ENCODE measurements at regions not wholly inside any gene's neighbourhood (a gene's known extent, or its start where the extent isn't known, plus 50 kb on each side); places are given as distances from the start of the nearest gene placed in this dataset.

GRCh38 chr15:72983801-72984545 lies 68.3 kb upstream of the NEO1 start:
- no TSS peak for BruUV-seq (replicated peaks)
- CTCF ChIA-PET: no interaction called here

GRCh38 chr15:72982714-72983113 lies 69.5 kb upstream of the NEO1 start:
- H3K36me3 ChIP-seq (ENCODE audit: insufficient read depth, low read length, poor library complexity, severe bottlenecking): no peaks in the 10 kb centered on the region
- ChIA-PET CTCF (no interaction called here), POLR2A (ENCODE audit: low non-redundant PET) (no interaction called here)
- no peaks in the 10 kb centered on the region for H3K4me1 ChIP-seq (ENCODE audit: insufficient read depth, low read length, poor library complexity, severe bottlenecking)
- H3K27ac ChIP-seq (ENCODE audit: low read depth, low read length, poor library complexity, severe bottlenecking): no peak overlapping the region
- intact Hi-C loops (cut with micrococcal nuclease; ENCODE audit: unreplicated experiment): no loop called here
- no peak for DNase-seq (ENCODE audit: low spot score)
- TF ChIP-seq CTCF (conservative IDR thresholded peaks at IDR 0.05; ENCODE audit: low read depth, low read length) (no peak), EZH2 (IDR thresholded peaks at IDR 0.05; ENCODE audit: borderline replicate concordance, low read depth, low read length, poor library complexity, severe bottlenecking) (no peak)
- no TSS peak for BruUV-seq (replicated peaks)
- no peaks in the 10 kb centered on the region for H3K9me3 ChIP-seq (ENCODE audit: low read depth, low read length, poor library complexity, severe bottlenecking)
- no peak overlapping the region for H3K4me3 ChIP-seq (ENCODE audit: low read depth, low read length, poor library complexity, severe bottlenecking)
- no peaks in the 10 kb centered on the region for H3K27me3 ChIP-seq (replicated peaks; ENCODE audit: insufficient read depth, low read depth, low read length, poor library complexity)

More at GRCh38 chr15:72983801-72984545, 68.3 kb upstream of the NEO1 start:
- intact Hi-C loops (cut with micrococcal nuclease; ENCODE audit: unreplicated experiment): no loop called here
- Histone ChIP-seq H3K4me3 (ENCODE audit: low read depth, low read length, poor library complexity, severe bottlenecking) (no peak overlapping the region), H3K36me3 (ENCODE audit: insufficient read depth, low read length, poor library complexity, severe bottlenecking) (no peaks in the 10 kb centered on the region), H3K27me3 (replicated peaks; ENCODE audit: insufficient read depth, low read depth, low read length, poor library complexity) (no peaks in the 10 kb centered on the region), H3K27ac (ENCODE audit: low read depth, low read length, poor library complexity, severe bottlenecking) (no peak overlapping the region), H3K4me1 (ENCODE audit: insufficient read depth, low read length, poor library complexity, severe bottlenecking) (no peaks in the 10 kb centered on the region), H3K9me3 (ENCODE audit: low read depth, low read length, poor library complexity, severe bottlenecking) (no peaks in the 10 kb centered on the region)
- DNase-seq (ENCODE audit: low spot score): no peak
- no peak for TF ChIP-seq EZH2 (IDR thresholded peaks at IDR 0.05; ENCODE audit: borderline replicate concordance, low read depth, low read length, poor library complexity, severe bottlenecking)
- TF ChIP-seq CTCF (conservative IDR thresholded peaks at IDR 0.05; ENCODE audit: low read depth, low read length): no peak
- POLR2A ChIA-PET (ENCODE audit: low non-redundant PET): no interaction called here

GRCh38 chr15:72980661-72981060 lies 71.6 kb upstream of the NEO1 start:
- Histone ChIP-seq H3K36me3 (ENCODE audit: insufficient read depth, low read length, poor library complexity, severe bottlenecking) (no peaks in the 10 kb centered on the region), H3K27ac (ENCODE audit: low read depth, low read length, poor library complexity, severe bottlenecking) (no peak overlapping the region), H3K27me3 (replicated peaks; ENCODE audit: insufficient read depth, low read depth, low read length, poor library complexity) (no peaks in the 10 kb centered on the region), H3K4me3 (ENCODE audit: low read depth, low read length, poor library complexity, severe bottlenecking) (no peak overlapping the region), H3K4me1 (ENCODE audit: insufficient read depth, low read length, poor library complexity, severe bottlenecking) (no peaks in the 10 kb centered on the region), H3K9me3 (ENCODE audit: low read depth, low read length, poor library complexity, severe bottlenecking) (no peaks in the 10 kb centered on the region)
- intact Hi-C loops (cut with micrococcal nuclease; ENCODE audit: unreplicated experiment): no loop called here
- ChIA-PET CTCF (no interaction called here), POLR2A (ENCODE audit: low non-redundant PET) (no interaction called here)
- no TSS peak for BruUV-seq (replicated peaks)
- no peak for DNase-seq (ENCODE audit: low spot score)
- TF ChIP-seq CTCF (conservative IDR thresholded peaks at IDR 0.05; ENCODE audit: low read depth, low read length): no peak
- TF ChIP-seq EZH2 (IDR thresholded peaks at IDR 0.05; ENCODE audit: borderline replicate concordance, low read depth, low read length, poor library complexity, severe bottlenecking): no peak
